ENCODE measurements at regions not wholly inside any gene's neighbourhood (a gene's known extent, or its start where the extent isn't known, plus 50 kb on each side); places are given as distances from the start of the nearest gene placed in this dataset.

GRCh38 chr15:69559440-69560190, 107.0 kb downstream of the RPLP1 start:
- ChIA-PET CTCF (interaction anchor here (1.1 to 2.1 kb wide), 2 partner anchors 14 to 97 kb away, joined by 4 read pairs; no protein-coding TSS in a partner anchor), POLR2A (no interaction called here)
- no peak overlapping the region for H3K4me3 Mint-ChIP-seq
- H3K27me3 Mint-ChIP-seq (ENCODE audit: low read depth): no peaks in the 10 kb centered on the region; the same call in 1 of the 2 replicates
- DNase-seq (ENCODE audit: low spot score) (no peak), ATAC-seq (no peak)
- TF ChIP-seq E2F5 (CRISPR knock-in tag; IDR thresholded peaks at IDR 0.05) (no peak), ZBTB21 (CRISPR knock-in tag; IDR thresholded peaks at IDR 0.05; ENCODE audit: borderline replicate concordance) (no peak), ETV6 (CRISPR knock-in tag; IDR thresholded peaks at IDR 0.05) (no peak), TEAD1 (CRISPR knock-in tag; IDR thresholded peaks at IDR 0.05) (no peak), GABPB1 (CRISPR knock-in tag; IDR thresholded peaks at IDR 0.05) (no peak), ARID4B (CRISPR knock-in tag; IDR thresholded peaks at IDR 0.05; ENCODE audit: borderline replicate concordance) (no peak), ATF1 (CRISPR knock-in tag; IDR thresholded peaks at IDR 0.05) (no peak), GRHL2 (CRISPR knock-in tag; IDR thresholded peaks at IDR 0.05; ENCODE audit: insufficient replicate concordance, severe bottlenecking) (no peak)
- peaks cover 36% of the 10 kb centered on the region for H3K4me1 Mint-ChIP-seq
- H3K9me3 Mint-ChIP-seq: no peaks in the 10 kb centered on the region
- H3K36me3 Mint-ChIP-seq: no peaks in the 10 kb centered on the region
- no peak overlapping the region for H3K27ac Mint-ChIP-seq

DNA sequence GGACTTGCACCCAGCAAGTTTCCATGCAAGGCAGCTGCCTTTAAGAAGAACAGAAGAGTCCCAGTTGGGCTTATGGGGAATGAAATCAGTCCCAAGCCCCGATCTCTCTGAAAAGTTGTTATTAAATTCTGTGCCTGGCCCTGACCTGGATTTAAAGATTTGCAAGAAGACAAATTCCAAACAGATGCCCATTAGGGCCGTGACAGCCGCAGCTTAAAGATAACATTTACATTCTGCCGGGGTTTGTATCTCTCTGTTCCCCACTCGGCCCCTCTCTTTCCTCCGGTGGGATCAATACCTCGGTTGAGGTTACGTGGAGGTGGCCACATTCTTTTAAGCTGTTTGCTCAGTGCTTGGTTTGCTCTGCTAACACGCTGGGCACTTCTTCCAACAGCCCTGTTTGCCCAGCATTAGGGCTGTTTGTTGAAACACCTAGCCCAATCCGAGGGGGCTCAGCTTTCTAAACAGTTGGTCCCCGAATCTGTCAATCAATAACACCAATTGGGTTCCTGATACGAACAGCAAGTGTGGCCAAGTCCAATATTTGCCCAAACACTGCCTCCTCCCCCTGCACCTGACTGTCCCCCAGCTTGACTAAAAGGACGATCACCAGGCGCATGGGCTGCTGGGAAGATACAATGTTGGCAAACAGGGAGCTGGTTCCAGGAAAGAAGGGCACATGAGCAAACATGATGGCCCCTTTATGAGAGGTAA, 108.6 kb downstream of the RPLP1 start:
- H3K4me3 Mint-ChIP-seq: no peak overlapping the region
- H3K27me3 Mint-ChIP-seq (ENCODE audit: low read depth): no peaks in the 10 kb centered on the region; the same call in 1 of the 2 replicates
- DNase-seq (ENCODE audit: low spot score) (no peak), ATAC-seq (no peak)
- H3K4me1 Mint-ChIP-seq: peaks cover 26% of the 10 kb centered on the region
- TF ChIP-seq ZNF512 (CRISPR knock-in tag; IDR thresholded peaks at IDR 0.05; ENCODE audit: borderline replicate concordance): no peak
- TF ChIP-seq, protein P1, sequence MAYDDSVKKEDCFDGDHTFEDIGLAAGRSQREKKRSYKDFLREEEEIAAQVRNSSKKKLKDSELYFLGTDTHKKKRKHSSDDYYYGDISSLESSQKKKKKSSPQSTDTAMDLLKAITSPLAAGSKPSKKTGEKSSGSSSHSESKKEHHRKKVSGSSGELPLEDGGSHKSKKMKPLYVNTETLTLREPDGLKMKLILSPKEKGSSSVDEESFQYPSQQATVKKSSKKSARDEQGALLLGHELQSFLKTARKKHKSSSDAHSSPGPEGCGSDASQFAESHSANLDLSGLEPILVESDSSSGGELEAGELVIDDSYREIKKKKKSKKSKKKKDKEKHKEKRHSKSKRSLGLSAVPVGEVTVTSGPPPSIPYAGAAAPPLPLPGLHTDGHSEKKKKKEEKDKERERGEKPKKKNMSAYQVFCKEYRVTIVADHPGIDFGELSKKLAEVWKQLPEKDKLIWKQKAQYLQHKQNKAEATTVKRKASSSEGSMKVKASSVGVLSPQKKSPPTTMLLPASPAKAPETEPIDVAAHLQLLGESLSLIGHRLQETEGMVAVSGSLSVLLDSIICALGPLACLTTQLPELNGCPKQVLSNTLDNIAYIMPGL (CRISPR knock-in tag; IDR thresholded peaks at IDR 0.05): no peak
- no peak for TF ChIP-seq ELF4 (CRISPR knock-in tag; IDR thresholded peaks at IDR 0.05; ENCODE audit: low read depth)
- TF ChIP-seq, protein P2, sequence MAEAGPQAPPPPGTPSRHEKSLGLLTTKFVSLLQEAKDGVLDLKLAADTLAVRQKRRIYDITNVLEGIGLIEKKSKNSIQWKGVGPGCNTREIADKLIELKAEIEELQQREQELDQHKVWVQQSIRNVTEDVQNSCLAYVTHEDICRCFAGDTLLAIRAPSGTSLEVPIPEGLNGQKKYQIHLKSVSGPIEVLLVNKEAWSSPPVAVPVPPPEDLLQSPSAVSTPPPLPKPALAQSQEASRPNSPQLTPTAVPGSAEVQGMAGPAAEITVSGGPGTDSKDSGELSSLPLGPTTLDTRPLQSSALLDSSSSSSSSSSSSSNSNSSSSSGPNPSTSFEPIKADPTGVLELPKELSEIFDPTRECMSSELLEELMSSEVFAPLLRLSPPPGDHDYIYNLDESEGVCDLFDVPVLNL (CRISPR knock-in tag; IDR thresholded peaks at IDR 0.05; ENCODE audit: borderline replicate concordance, low read depth): no peak
- no peak for TF ChIP-seq SMAD3 (CRISPR knock-in tag; IDR thresholded peaks at IDR 0.05; ENCODE audit: borderline replicate concordance)
- no peak for TF ChIP-seq SP1 (CRISPR knock-in tag; conservative IDR thresholded peaks at IDR 0.05)
- POLR2A ChIA-PET: no interaction called here
- H3K27ac Mint-ChIP-seq: no peak overlapping the region
- H3K36me3 Mint-ChIP-seq: no peaks in the 10 kb centered on the region
- CTCF ChIA-PET: interaction anchor here (1.0 to 1.9 kb wide), 2 partner anchors 58 to 83 kb away, joined by 6 to 8 read pairs; no protein-coding TSS in a partner anchor
- H3K9me3 Mint-ChIP-seq: no peaks in the 10 kb centered on the region

Data from WTC11 (cell line).